SH-SY5Y (cell line): ENCODE measurements at regions not wholly inside any gene's neighbourhood (a gene's known extent, or its start where the extent isn't known, plus 50 kb on each side); places are given as distances from the start of the nearest gene placed in this dataset.

Experiments
- GATA2 ChIP-seq: IDR thresholded peaks from 2 replicates; pipeline ENCODE4 v1.6.1; 2011; ENCODE audit warnings: mild to moderate bottlenecking, low read depth, low read length
- GATA3 ChIP-seq: IDR thresholded peaks from 2 replicates; pipeline ENCODE4 v1.6.1; 2011; ENCODE audit warnings: low read depth, mild to moderate bottlenecking, low read length, moderate library complexity

DNA sequence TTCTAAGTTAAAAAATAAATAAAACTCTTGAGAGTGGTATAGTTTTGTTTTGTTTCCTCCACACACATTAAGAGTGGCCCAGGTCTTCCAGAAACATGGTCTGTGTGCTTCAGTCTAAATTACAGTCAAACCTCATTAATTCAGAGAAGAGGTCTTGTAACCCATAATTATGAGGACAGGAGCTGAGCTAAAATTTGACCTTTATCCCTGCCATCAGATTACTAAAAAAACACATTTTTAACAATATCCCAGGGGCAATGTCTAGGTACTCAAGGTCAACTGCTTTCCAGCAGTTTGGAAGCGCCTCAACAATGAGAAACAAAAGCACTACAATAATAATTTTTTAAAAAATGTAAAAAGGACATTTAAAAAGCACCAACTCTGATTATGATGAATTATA, 184.1 kb upstream of the PFKP start:
- TF ChIP-seq GATA3 (no peak), GATA2 (no peak)
